SW480 (cell line): ENCODE measurements at regions not wholly inside any gene's neighbourhood (a gene's known extent, or its start where the extent isn't known, plus 50 kb on each side); places are given as distances from the start of the nearest gene placed in this dataset.
"Not testable (repeated sequence)": the region's sequence is repeated elsewhere in the genome, so short reads cannot be mapped to it uniquely, and the experiment has no call there.

Experiments
- DNase-seq: peaks from one replicate; pipeline ENCODE4 v3.0.0-alpha.2; 2016; ENCODE audit warnings: low spot score

DNA sequence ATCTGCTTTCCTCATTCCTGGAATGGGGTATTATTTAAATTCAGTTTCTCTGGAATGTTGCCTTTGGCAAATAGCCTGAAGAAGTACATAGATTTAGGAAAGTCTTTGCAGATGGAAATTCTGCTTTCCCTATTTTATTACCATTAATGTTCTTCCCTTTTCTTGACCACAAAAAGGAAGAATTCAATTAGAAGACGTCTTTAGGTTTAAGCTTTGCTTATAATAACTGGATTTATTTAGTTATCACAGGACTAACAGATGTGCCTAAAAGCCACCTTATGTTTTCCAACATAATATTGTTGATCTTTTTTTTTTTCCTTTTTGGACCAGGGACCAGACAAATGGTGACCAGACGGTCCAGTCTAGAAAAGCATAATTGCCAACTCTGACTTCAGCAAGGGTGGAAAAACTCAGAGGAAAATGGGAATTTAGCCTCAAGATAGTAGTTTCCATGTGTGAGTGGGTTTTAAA lies 210.1 kb upstream of the SPRY2 start:
- DNase-seq = no peak

DNA sequence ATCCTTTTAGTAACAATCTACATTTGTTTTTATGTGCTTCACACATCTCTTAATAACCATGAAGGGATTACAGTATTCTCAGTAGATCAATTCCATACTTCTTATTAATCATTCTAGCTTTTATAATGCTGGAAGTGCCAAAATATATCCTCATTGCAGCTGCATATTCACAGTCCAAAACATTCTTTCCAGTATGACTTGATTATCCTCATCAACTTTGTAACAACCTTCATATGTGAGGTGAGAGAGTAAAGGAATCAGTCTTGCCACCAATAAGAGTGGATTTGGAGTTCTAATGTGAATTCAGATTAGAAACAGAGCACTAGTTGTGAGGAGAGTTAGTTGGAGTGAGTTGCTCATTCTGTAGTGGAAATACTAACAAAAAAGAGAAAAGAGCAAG lies 208.0 kb upstream of the SPRY2 start:
- DNase-seq = no peak

DNA sequence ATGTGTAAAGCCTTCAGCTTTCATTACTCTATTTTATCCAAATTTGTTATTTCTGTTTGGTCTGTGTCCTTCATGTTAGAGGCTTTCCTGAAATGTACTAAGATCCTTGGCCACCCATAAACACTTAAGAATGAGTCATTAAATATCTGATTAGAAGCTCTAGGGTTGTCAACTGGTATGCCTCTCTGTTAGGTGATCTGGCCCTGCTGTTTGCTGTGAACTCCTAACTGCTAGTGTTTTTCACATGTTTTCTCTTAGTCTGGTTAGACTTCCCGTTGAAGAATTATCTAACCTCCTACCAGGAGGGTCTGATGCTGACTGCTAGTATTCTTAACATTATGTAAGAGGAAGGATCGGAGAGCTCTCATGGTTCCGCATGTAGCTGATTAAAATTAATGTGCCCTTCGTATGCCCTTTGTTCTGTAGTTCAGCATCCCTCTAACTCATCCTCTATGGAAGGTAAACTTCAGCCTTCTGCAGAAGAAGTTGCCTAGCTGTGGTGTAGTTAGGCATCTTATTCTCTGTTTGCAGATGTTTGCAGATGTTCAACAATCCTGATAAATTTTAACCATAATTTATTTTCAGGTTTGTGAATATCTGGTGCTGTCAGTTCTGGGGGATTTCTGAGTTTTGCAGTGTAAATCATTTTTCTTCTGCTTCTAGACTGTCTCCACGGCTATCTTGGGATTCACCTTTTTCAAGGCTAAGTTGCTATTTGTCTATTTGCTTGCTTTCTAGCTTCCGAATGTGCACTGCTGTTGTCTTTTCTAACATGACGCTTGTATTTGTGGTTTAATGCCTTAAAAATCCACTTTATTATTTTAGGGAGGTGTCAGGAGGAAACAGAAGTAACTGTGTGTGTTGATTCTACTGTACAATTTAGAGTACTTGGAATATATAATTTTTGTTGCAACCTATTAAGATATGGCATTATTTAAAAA lies 207.2 kb upstream of the SPRY2 start:
- no peak for DNase-seq

DNA sequence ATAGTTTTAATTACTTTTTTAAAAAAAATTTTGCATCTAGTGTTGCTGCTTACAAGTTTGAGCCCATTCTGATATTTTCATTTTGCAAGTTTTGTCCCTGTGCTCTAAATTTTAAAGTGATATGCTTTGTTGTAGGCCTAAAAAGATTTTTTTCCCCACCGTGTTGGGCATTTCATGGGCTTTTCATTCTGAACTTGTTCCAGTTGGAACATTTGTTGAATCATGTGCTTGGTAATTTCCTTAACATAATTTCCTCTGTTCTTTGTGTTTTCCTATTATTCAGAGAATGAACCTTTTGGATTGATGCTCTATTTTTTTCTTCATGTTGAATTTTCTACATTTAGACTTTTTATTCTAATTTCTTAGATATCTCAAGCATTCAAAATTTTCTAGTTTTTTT lies 206.4 kb upstream of the SPRY2 start:
- DNase-seq = no peak

DNA sequence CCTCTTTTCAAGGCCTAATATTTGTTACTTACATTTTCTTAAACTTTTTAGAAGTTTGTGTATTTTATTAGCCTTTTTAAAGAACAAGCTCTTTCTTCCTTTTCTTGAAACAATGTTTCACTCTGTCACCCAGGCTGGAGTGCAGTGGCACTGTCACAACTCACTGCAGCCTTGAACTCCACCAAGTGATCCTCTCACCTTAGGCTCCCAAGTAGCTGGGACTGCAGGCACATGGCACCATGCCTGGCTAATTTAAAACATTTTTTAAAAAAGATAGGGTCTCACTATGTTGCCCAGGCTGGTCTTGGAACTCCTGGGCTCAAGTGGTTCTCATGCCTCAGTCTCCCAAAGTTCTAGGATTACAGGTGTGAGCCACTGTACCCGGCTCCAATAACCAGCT lies 192.2 kb upstream of the SPRY2 start:
- DNase-seq = no peak

DNA sequence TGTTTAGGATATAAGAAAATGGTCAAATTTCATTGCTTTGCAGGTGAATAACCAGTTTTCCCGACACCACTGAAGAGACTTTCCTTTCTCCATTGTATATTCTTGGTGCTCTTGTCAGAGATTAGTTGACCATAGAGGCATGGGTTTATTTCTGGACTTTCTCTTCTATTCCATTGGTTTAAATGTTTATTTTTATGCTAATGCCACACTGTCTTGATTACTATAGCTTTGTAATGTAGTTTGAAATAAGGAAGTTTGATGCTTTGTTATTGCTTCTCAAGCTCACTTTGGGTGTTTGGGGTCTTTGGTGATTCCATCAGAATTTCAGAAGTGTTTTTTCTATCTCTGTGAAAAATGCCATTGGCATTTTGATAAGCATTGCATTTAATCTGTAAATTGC lies 190.0 kb upstream of the SPRY2 start:
- no peak for DNase-seq

DNA sequence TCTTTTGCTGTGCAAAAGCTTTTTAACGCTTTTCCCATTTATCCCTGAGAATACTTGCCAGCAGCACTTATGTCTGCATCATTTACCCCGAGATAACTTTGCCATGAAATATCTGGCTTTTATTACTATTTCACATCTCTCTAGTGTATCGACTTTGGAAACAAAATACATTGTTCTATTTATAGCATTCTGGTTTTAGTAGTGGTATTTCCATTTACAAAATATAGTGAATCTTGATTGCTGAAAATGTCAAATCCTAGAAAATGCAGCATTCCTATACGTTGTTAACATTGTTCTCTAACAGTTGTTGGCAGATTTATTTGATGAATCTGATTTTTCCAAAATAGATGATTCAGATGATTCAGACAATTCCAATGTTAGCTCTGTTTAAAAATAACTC lies 189.3 kb upstream of the SPRY2 start:
- no peak for DNase-seq

DNA sequence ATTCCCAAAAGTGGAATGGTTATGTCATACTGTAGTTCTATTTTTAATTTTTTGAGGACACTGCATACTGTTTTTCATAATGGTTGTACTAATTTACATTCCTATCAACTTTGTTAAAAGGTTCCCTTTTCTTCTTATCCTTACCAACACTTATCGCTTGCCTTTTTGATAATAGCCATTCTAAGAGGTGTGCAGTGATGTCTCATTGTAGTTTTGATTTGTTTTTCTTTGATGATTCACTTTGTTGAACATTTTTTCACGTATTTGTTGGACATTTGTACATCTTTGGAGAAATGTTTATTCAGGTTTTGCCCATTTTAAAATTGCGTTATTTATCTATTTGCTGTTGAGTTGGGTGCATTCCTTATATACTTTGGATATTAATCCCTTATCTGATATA lies 188.8 kb upstream of the SPRY2 start:
- DNase-seq = no peak

DNA sequence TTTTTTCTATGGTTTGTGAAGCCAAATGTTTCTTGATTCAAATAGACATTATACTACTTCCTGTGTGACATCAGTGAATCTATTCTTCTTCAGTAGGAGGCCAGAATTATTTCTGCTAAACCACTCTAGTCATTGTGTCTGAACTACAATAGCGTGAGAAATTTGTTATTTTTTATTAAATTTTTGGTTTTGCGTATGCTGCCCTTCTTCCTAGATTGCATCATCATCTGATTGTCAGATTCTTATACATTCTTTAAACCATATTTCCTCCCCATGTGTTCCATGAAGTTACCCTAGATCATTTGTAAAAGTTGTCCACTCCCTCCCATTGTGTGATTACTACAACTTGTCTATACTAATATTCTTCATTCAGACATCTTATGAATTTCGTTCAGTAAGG lies 187.8 kb upstream of the SPRY2 start:
- no peak for DNase-seq

DNA sequence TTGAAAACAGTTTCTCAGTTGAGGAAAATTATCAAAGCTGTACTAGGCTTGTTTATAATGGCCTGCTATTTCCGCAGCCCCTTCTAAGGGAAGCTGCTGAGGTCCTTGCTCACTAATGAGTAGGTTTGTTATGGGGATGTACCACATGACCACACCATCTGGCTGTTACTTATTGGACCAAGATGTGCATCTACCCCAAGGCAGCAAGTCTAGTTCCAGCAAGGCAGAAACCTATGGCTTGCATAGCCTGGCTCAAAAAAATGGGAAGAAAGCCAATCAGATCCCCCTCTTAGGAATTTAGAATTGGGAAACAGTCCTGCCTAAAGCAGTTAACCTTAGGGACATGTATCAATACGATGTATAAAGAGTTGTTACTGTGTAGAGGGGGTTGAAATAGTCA lies 186.5 kb upstream of the SPRY2 start:
- no peak for DNase-seq

DNA sequence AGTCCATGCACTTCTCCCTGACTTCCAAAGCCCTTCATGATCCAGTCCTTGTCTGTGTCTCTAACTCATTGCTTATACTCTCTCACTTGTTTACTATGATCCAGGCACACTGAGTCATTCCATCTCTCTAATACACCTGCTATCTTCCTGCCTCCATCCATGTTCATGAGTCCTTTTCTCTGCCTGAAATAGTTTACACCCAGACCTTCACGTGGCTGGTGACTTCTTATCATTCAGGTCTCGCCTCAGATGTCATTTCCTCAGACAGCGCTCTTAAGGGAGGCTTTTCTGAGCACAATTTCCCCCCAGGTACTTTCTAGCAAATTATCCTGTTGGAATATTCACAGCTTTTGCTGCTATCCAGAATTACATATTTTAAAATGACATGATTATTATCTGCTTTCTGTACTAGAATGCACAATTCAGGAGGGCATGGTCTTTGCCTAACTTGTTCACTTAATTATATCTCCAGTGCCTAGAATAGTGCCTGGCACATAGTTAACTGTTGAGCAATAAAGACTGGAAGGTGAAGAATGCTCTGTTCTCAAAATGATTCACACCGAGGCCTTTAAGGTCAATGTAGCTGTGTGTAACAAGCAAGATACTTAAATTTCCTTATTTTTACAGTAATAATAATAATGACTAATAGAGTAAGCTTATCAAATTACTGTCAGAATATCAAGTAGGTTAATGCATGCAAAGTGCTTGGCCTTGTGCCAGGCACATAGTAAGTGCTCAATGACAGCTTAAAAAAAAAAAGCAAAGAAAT lies 183.7 kb upstream of the SPRY2 start:
- DNase-seq = no peak

DNA sequence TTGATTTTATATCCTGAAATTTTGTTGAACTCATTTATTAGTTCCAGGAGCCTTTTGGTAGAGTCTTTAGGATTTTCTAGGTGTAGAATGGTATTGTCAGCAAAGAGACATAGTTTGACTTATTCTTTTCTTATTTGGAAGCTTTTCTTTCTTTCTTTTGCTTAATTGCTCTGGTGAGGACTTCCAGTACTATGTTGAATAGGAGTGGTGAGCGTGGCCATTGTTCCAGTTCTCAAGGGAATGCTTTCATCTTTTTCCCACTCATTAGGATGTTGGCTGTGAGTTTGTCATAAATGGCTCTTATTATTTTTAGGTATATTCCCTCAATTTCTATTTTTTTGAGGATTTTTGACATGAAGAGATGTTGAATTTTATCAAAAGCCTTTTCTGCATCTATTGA lies 182.2 kb upstream of the SPRY2 start:
- DNase-seq = no peak

DNA sequence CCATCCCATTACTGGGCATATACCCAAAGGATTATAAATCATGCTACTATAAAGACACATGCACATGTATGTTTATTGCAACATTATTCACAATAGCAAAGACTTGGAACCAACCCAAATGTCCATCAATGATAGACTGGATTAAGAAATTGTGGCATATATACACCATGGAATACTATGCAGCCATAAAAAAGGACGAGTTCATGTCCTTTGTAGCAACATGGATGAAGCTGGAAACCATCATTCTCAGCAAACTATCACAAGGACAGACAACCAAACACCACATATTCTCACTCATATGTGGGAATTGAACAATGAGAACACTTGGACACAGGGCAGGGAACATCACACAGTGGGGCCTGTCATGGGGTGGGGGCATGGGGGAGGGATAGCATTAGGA lies 181.5 kb upstream of the SPRY2 start:
- DNase-seq = not testable (repeated sequence)

DNA sequence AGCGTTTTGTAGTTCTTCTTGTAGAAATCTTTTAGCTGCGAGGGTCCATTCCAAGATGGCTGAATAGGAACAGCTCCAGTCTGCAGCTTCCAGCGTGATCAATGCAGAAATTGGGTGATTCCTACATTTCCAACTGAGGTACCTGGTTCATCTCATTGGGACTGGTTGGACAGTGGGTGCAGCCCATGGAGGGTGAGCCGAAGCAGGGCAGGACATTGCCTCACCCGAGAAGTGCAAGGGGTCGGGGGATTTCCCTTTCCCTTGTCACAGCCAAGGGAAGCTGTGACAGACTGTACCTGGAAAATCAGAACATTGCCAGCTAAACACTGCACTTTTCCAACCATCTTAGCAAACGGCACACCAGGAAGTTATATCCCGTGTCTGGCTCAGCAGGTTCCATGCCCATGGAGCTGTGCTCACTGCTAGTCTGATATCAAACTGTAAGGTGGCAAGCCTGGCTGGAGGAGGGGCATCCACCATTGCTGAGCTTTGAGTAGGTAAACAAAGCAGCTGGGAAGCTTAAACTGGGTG lies 176.0 kb upstream of the SPRY2 start:
- DNase-seq = no peak

DNA sequence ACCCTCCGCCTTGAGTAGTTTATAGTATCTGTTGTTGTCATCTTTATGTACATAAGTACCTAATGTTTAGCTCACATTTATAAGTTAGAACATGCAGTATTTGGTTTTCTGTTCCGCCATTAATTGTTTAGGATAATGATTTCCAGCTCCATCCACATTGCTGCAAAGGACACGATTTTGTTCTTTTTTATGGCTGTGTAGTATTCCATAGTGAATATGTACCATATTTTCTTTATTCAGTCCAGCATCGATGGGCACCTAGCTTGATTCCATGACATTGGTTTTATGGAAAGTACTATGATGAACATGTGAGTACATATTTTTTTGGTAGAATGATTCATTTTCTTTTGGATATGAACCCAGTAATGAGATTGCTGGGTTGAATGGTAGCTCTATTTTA lies 174.4 kb upstream of the SPRY2 start:
- no peak for DNase-seq

DNA sequence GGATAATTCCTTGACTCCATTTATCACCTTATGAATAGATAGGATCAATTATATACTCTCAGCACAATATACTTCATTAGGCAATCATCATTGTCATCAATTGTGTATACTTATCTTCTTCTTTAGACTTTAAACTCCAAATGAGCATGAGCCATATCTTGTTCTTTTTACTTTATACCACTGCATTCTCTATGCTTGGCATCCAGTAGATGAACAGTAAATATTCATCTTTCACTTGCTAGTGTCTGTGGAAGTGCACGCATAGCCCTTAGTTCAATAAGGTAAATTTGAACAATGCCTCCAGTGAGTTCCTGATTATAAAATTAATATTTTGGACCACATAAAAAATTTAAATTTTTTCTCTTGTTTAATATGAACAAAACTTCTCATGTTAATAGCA lies 172.3 kb upstream of the SPRY2 start:
- no peak for DNase-seq

DNA sequence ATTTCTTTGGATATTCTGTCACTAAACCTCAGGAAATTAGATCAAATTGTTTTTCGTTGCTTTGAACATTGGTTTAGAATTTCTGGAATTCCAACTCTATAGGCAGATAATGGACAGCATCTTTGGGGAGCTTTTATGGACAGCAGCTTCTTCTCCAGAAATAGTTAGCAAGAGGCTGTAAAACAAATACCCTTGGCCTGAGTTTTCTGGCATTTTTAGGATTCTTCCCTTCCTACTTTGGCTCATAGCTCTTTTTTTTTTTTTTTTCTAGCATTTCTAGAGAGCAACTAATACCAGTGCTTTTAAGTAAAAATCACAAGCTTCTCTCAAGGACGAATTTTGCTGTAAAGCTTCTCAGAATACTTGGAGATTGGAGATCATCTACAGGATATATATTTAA lies 169.8 kb upstream of the SPRY2 start:
- no peak for DNase-seq

DNA sequence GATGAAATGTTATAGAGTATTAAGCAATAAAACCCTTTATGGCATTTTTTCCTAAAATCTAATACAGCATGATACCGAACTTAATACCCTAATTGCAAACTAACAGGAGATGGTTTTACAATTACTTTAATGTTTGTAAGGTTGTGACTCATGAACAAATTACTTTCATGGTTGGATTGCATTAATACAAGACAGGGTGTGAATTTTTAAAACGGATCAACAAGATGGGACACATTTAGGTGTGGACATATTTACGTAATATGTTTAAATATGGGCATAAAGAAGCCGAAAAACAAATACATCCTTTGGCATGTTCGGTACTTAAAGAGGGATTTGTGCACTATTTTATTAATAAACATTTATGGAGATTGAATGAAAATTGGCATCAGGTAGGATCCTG lies 168.3 kb upstream of the SPRY2 start:
- no peak for DNase-seq

DNA sequence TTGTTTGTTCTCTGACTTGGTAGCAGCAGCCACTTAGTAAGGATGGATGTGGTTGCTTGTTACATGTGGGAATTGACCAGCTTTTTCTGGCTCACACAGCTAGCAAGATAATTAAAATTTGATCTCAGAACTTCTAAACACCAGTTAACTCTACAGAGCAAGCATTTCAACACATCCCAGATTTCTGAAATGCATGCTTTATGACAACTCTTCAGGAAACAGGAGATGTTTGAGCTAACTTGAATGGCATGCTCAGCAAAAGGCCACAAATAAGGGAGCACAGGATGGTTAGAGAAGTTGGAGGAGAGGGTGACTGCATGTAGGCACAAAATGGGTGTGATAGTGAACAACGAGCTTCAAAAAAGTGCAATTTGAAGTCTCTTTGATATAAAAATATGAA lies 167.1 kb upstream of the SPRY2 start:
- no peak for DNase-seq

DNA sequence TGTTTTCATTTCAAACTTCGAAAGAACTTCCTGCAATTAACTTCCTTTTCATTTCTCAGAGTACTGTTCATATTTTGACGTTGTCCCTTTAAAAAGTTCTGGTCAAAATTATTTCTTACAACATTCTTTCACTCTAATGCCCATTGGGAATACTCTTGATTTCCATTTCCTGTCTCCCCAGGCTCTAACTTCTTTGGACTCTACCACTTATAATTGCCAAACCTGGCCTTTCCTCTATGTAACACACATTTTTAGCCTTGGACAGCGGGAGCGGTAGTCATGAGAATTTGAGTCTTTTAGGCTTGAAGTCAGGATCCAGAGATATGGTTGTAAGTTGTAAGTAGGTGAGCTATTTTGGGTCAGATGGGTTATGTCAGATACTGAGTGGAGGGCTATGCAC lies 163.5 kb upstream of the SPRY2 start:
- no peak for DNase-seq

DNA sequence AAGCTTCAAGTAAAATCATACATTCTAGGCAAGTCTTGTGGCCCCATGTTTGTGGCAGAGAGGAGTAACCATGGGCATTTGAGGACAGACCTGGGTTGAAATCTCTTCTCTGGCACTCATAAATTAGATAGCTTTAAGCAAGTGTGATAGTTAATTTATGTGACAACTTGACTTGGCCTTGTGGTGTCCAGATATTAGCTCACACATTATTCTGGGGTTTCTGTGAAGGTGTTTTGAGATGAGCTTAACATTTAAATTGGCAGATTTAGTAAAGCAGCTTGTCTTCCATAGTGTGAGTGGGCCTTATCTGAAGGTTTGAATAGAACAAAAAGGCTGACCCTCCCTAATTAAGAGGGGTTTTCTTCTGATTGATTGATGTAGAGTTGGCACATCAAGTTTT lies 161.4 kb upstream of the SPRY2 start:
- no peak for DNase-seq

DNA sequence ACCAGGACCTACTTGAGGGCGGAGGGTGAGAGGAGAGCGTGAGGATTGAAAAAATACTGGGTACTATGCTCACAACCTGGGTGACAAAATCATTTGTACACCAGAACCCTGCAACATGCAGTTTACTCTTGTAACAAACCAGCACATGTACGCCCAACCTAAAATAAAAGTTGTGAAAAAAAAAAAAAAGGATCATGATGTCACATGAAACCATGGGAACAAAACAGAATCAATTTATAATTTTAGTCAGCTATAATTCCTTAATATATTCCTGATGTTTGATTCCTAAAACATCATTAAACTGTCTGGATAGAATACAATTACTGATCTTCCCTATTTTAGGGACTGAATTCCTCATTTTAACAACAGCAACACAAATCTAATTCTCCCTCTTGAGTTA lies 160.6 kb upstream of the SPRY2 start:
- no peak for DNase-seq
